T follicular helper cell (primary cell): ENCODE measurements at regions not wholly inside any gene's neighbourhood (a gene's known extent, or its start where the extent isn't known, plus 50 kb on each side); places are given as distances from the start of the nearest gene placed in this dataset.
"Not testable (repeated sequence)": the region's sequence is repeated elsewhere in the genome, so short reads cannot be mapped to it uniquely, and the experiment has no call there.

Source experiments
- DNase-seq: peaks from one replicate; pipeline ENCODE4 v3.0.0-alpha.2; 2020; ENCODE audit warnings: low read depth

- DNase-seq, result not testable (repeated sequence)
Measured at GRCh38 chr1:146641534-146641933, 296.6 kb upstream of the NBPF12 start.

- DNase-seq, result not testable (repeated sequence)
Measured at GRCh38 chr1:146640671-146641070, 297.5 kb upstream of the NBPF12 start.

GRCh38 chr1:146630302-146630701 lies 307.8 kb upstream of the NBPF12 start:
- DNase-seq, result not testable (repeated sequence)

- DNase-seq, result not testable (repeated sequence)
Measured at GRCh38 chr1:146618582-146618981, 319.5 kb upstream of the NBPF12 start.

- DNase-seq, result not testable (repeated sequence)
Measured at GRCh38 chr1:146604681-146605080, 333.4 kb upstream of the NBPF12 start.

GRCh38 chr1:146600720-146601307 lies 337.3 kb upstream of the NBPF12 start:
- not testable (repeated sequence) for DNase-seq

- not testable (repeated sequence) for DNase-seq
Measured at GRCh38 chr1:146599906-146600305, 338.2 kb upstream of the NBPF12 start.

- DNase-seq, result not testable (repeated sequence)
Measured at GRCh38 chr1:146581229-146581628, 352.4 kb upstream of the NOTCH2NLA start.

GRCh38 chr1:146567541-146567940 lies 338.7 kb upstream of the NOTCH2NLA start:
- not testable (repeated sequence) for DNase-seq

- not testable (repeated sequence) for DNase-seq
Measured at GRCh38 chr1:146558032-146558431, 329.2 kb upstream of the NOTCH2NLA start.

GRCh38 chr1:146556405-146556804 lies 327.6 kb upstream of the NOTCH2NLA start:
- DNase-seq, result not testable (repeated sequence)

GRCh38 chr1:146552414-146552813 lies 323.6 kb upstream of the NOTCH2NLA start:
- not testable (repeated sequence) for DNase-seq

- not testable (repeated sequence) for DNase-seq
Measured at GRCh38 chr1:146548684-146549083, 319.9 kb upstream of the NOTCH2NLA start.

GRCh38 chr1:146546189-146546588 lies 317.4 kb upstream of the NOTCH2NLA start:
- DNase-seq, result not testable (repeated sequence)

- DNase-seq, result not testable (repeated sequence)
Measured at GRCh38 chr1:146537775-146538373, 309.1 kb upstream of the NOTCH2NLA start.

- not testable (repeated sequence) for DNase-seq
Measured at GRCh38 chr1:146536028-146536427, 307.2 kb upstream of the NOTCH2NLA start.

GRCh38 chr1:146535575-146535974 lies 306.8 kb upstream of the NOTCH2NLA start:
- DNase-seq, result not testable (repeated sequence)

- not testable (repeated sequence) for DNase-seq
Measured at GRCh38 chr1:146530958-146531357, 302.1 kb upstream of the NOTCH2NLA start.

GRCh38 chr1:146522812-146523211 lies 294.0 kb upstream of the NOTCH2NLA start:
- DNase-seq, result not testable (repeated sequence)

- DNase-seq, result not testable (repeated sequence)
Measured at GRCh38 chr1:146522345-146522744, 293.5 kb upstream of the NOTCH2NLA start.

GRCh38 chr1:146521804-146522203 lies 293.0 kb upstream of the NOTCH2NLA start:
- not testable (repeated sequence) for DNase-seq

GRCh38 chr1:146513754-146514153 lies 284.9 kb upstream of the NOTCH2NLA start:
- DNase-seq, result not testable (repeated sequence)

- DNase-seq, result not testable (repeated sequence)
Measured at GRCh38 chr1:146511047-146511777, 282.4 kb upstream of the NOTCH2NLA start.
